ENCODE measurements at regions not wholly inside any gene's neighbourhood (a gene's known extent, or its start where the extent isn't known, plus 50 kb on each side); places are given as distances from the start of the nearest gene placed in this dataset.

DNA sequence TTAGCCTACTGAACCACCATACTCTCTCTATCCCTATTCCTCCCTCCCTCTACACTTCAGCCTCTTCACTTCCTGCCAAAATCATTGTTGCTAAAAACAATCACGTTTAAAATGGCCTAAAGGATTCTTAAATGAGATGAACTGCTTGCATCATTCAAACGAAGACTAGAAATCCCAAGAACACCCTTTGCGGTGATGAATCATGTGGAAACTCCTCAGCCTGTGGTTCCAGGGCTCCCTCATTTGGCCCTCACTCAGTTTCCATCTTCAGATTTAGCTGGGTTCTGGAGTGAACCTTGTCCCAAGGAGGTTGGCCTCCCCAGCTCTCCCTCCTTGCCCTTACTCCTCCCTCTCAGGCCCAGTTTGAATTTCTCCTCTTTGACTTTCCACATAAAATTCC, 125.6 kb upstream of the CDC42EP3 start:
- Mint-ChIP-seq H3K27me3 (ENCODE audit: low read depth) (no peaks in the 10 kb centered on the region), H3K27ac (no peak overlapping the region; a peak in 1 of 7 replicates), H3K4me1 (peaks cover 5 to 6% of the 10 kb centered on the region in 2 experiments; a peak in 3 of 4 replicates), H3K4me3 (no peak overlapping the region), H3K9me3 (no peaks in the 10 kb centered on the region), H3K36me3 (ENCODE audit: insufficient read depth in 1 of 3, low read depth in 3 of 3) (no peaks in the 10 kb centered on the region)
- DNase-seq = no peak
- Histone ChIP-seq H3K4ac (ENCODE audit: low read depth, low read length) (no peak overlapping the region), H3K9me3 (ENCODE audit: control insufficient read depth, low read depth, low read length) (no peaks in the 10 kb centered on the region), H3K14ac (ENCODE audit: insufficient read depth, low read length) (no peak overlapping the region), H2BK120ac (ENCODE audit: low read depth, low read length, poor library complexity, severe bottlenecking) (no peak overlapping the region), H4K91ac (ENCODE audit: insufficient read length, low read depth, low read length) (no peak overlapping the region), H3K27me3 (ENCODE audit: insufficient read depth, low read length) (no peaks in the 10 kb centered on the region), H2BK15ac (ENCODE audit: low read depth, low read length) (no peak overlapping the region), H3T11ph (ENCODE audit: low read length) (no peak overlapping the region), H2AFZ (ENCODE audit: low read length) (no peak overlapping the region), H3K79me1 (ENCODE audit: insufficient read depth, low read depth, low read length, poor library complexity, severe bottlenecking) (no peaks in the 10 kb centered on the region), H2BK20ac (ENCODE audit: low read depth, low read length, poor library complexity, severe bottlenecking) (no peak overlapping the region), H3K23ac (ENCODE audit: insufficient read length, low read depth, low read length) (no peak overlapping the region), H3K23me2 (ENCODE audit: insufficient read length, low read depth, low read length, poor library complexity, severe bottlenecking) (no peaks in the 10 kb centered on the region), H2BK12ac (ENCODE audit: insufficient read length, low read depth, low read length) (no peak overlapping the region), H3K56ac (ENCODE audit: insufficient read length, low read depth, low read length) (no peak overlapping the region), H4K20me1 (ENCODE audit: control insufficient read depth, insufficient read depth, insufficient read length) (no peaks in the 10 kb centered on the region), H3K9ac (ENCODE audit: extremely low read depth, insufficient read length, low read length) (no peak overlapping the region), H3K4me1 (ENCODE audit: insufficient read depth, low read length) (no peaks in the 10 kb centered on the region; the same call in 1 of the 2 replicates), H3K18ac (ENCODE audit: insufficient read length, low read depth, low read length) (no peak overlapping the region), H2AK5ac (ENCODE audit: insufficient read length, low read length) (no peak overlapping the region), H3K79me2 (ENCODE audit: insufficient read depth, low read length) (no peaks in the 10 kb centered on the region), H3K4me2 (ENCODE audit: insufficient read depth, insufficient read length, low read length) (no peak overlapping the region), H3K27ac (ENCODE audit: insufficient read length, low read depth, low read length) (no peak overlapping the region), H4K5ac (ENCODE audit: insufficient read length, low read depth, low read length) (no peak overlapping the region), H2BK5ac (ENCODE audit: insufficient read length, low read length) (no peak overlapping the region), H4K8ac (replicated peaks; ENCODE audit: insufficient read length, low read depth, low read length) (no peak overlapping the region)
- TF ChIP-seq, protein P1, sequence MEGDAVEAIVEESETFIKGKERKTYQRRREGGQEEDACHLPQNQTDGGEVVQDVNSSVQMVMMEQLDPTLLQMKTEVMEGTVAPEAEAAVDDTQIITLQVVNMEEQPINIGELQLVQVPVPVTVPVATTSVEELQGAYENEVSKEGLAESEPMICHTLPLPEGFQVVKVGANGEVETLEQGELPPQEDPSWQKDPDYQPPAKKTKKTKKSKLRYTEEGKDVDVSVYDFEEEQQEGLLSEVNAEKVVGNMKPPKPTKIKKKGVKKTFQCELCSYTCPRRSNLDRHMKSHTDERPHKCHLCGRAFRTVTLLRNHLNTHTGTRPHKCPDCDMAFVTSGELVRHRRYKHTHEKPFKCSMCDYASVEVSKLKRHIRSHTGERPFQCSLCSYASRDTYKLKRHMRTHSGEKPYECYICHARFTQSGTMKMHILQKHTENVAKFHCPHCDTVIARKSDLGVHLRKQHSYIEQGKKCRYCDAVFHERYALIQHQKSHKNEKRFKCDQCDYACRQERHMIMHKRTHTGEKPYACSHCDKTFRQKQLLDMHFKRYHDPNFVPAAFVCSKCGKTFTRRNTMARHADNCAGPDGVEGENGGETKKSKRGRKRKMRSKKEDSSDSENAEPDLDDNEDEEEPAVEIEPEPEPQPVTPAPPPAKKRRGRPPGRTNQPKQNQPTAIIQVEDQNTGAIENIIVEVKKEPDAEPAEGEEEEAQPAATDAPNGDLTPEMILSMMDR (conservative IDR thresholded peaks at IDR 0.05) = no peak
- no CpG with 5 or more reads among the region's 3 CpGs for WGBS (ENCODE audit: extremely low coverage, insufficient read length, low lambda C conversion rate)
